GM18502 (cell line): ENCODE measurements at regions not wholly inside any gene's neighbourhood (a gene's known extent, or its start where the extent isn't known, plus 50 kb on each side); places are given as distances from the start of the nearest gene placed in this dataset.

Source experiments
- ATAC-seq: cut with Tn5 transposase; IDR thresholded peaks from one replicate; pipeline ENCODE4 v1.9.1; 2021; ENCODE audit warnings: mild to moderate bottlenecking; ENCODE audit not compliant: unreplicated experiment, poor library complexity

DNA sequence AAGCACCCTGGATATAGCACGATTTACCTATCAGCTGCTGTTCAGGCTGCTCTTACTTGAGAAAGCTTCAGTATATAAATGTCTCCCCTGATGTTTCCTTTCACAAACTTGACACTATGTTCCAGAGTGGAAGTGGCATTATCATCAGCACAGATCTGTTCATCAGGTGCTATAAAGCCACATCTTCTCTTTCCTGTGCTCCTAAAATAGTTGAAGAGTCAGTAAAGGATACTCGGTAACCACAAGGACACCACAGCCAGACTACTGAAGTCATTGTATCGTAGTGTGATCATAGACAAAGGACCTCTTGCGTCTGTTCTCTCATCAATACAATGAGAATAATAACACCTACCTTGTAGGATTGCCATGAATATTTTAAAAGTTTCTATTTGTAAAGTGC, 841.0 kb upstream of the CELF4 start:
- no peak for ATAC-seq

- ATAC-seq, result no peak
These were observed 836.9 kb upstream of the CELF4 start for GRCh38 chr18:38402509-38402908.

- ATAC-seq, result no peak
These were observed 831.5 kb upstream of the CELF4 start for GRCh38 chr18:38397094-38397493.

DNA sequence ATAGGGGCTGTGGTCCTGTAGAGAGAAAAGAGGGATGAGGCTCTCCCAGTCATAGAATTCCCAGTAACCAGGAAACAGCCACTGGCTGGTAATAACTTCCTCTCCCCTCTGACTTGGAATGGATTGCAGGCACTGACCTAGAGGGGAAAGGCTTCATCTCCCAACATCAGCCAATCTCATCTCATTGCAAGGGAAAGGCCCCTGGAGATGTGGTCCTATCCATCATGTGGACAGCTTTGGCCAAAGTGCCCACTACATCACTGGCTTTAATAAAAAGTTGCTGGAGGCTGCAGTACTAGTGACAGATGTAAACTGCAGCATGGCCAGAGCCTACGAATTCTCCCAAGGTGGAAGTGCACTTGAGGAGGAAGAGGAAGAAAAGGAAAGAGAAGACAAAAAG, 820.5 kb upstream of the CELF4 start:
- no peak for ATAC-seq

GRCh38 chr18:38369772-38370690, 804.4 kb upstream of the CELF4 start:
- no peak for ATAC-seq

DNA sequence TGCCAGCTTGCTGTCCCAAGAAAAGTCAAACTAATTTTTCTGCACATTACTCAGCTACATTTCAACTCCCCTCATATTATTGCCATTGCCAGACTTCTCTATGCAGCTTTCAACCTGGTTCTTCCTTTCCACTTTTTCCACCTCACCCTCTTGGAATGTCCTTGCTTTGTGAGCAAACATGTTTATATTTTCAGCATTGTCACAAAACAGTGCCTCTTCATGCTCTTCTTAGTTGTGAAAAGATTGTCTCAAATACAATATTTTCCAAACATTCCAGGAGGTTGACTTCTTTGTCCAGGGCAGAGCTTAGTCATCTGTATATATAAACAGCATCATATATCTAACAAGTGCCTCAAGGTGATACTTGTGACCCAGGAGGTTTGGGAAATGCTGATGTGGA, 803.3 kb upstream of the CELF4 start:
- no peak for ATAC-seq

GRCh38 chr18:38368246-38368645, 802.6 kb upstream of the CELF4 start:
- no peak for ATAC-seq

- no peak for ATAC-seq
These were observed 801.9 kb upstream of the CELF4 start for GRCh38 chr18:38367473-38367872.

DNA sequence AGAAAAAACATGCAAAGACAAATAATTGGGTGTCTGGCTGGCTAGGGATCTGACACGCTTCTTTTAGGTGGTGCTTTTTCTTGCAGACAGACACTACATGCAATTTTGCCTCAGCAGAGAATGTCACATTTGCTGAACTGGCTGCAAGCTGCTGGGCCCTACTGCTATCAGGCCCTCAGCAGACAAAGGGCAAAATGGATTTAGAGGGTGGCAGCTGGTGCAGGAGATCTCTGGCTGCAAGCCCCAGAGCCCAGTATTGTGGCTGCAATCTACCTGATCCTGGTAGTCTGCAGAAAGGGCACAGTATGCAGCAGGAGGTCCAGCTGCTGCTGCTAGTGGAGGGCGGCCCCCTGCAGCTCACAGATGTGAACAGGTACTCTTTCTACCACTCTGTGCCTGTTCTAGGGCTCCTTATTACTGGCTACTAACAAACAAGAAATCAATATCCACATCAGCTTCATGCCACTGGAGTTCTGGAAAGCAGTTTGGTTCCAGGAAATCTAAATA, 796.7 kb upstream of the CELF4 start:
- ATAC-seq, result no peak

DNA sequence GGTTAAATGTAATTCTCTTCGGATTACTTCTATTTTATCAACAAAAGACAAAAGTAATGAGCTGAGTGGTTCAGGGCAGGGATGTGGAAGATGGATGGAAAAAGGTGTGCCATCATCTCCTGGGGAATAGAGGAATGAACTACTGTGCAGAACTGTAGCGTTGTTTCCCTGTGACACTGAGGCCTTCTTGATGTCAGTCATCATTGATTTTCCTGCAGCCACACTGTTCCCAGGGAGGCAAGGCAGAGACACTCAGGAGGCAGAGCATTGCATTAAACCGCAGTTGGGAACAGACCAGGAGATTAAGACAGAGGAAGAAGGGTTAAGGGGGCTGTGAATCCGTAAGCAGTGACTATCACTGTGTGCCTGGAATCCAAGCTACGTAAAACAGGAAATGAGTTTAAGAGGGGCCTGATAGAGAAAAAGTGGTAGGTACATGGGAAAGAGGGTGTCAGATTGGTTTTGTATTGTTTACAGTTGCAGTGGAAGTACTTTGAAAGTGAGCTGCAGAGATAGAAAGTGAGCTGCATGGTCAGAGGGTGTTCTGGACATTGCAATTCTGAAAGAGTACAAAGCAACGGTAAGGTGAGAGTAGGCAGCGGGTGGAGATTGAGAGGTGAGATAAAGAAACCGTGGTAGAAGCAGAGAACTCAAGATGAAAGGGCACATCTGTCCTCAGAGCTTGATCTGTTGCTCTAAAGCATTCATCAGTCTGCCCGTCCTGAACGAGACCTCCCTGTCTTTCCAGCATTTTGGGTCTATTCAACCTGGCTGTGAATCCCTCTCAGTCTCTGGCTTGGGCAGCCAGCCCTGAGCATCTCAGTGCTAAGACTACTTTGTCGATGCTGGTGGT, 793.4 kb upstream of the CELF4 start:
- no peak for ATAC-seq

DNA sequence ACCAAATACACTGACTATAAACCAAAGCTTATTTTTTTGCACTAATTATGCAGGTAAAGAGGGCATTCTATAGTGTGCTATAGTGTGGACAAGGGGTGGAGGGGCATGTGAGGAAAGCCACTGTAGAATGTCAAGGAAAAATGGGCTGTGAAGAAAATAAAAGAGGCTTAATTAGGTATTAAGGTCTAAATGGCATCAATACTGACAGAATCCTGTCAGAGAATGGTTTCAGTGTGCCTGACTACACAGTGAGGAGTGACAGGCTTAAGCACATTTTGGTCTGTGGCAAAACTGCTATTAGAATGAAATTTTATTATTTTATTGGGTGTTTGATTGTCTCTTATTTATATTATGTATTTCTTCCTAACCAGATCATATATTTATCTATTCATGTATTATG, 787.6 kb upstream of the CELF4 start:
- ATAC-seq, result no peak

DNA sequence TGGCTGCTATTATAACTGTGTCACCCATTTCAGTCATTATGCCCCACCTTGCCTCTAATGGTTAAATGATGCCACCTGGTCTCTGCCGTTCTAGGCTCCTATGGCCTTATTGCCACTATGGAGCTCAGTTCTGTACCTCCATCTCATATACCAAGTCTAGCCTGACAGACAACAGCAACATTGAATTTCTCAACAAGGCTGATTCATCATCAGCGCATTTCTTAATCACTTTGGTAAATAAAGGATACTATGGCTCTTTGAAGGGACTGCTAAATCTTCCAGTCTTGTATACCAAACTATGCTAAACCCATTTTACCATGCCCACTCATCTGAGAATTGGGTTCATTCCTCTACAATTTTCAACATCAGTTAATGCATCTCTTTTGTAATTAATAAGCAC, 784.5 kb upstream of the CELF4 start:
- ATAC-seq, result no peak

DNA sequence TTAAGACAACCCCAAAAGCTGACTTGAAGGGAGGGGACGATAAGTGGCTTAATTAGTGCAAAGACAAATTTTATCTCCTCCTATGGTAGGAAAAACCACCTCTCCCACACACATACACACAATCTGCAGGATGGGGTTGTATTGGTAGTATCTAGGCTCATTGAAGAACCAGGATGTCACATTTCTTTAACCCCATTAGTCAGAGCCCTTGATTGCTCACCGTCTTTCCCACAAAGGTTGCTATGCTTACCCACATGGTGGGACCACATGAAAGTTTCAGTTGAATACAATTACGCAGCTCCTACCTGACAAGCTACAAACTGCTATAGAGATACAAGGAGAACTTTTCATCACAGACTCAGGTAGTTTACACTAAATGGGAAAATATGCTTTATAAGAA, 765.0 kb upstream of the CELF4 start:
- ATAC-seq, result no peak

DNA sequence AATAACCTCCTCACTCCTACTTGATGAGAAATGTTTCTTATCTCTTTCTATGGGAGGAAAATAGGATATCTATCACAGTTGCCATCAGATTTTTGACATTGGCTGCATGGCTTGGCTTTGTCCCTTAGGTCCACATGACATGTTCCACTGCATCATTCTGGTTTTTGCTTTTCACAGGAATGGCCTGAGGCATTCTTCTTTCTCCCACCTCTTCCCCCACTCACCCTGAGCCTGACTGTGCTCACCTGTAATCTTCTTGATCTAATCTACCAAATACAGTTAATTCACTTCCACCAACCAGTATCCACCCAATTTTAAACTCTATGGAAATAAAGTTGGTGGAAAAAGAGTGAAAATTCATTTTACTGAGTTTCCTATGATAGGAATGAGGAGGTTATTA, 763.5 kb upstream of the CELF4 start:
- no peak for ATAC-seq

- ATAC-seq, result no peak
These were observed 756.6 kb upstream of the CELF4 start for GRCh38 chr18:38322206-38322605.

- ATAC-seq, result no peak
These were observed 755.7 kb upstream of the CELF4 start for GRCh38 chr18:38321262-38321661.

- ATAC-seq, result no peak
These were observed 752.8 kb upstream of the CELF4 start for GRCh38 chr18:38318416-38318815.

DNA sequence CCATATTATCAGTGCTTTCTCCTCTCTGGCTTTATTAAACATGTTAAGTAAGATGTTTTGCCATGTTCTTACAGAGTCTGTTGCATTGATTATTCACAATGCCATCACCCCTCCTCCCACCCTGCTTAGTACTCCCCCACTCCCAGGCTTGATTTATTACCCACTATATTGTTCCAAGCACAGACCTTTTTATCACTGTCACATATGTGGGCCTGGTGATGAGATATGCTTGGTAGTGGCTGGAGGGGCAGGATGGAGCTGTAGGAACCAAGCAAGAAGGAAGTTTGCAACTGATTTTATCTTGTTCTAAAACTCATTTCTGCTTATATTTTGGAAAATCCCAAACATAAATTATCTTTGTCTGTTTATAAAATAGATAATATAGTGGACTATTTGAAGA, 748.2 kb upstream of the CELF4 start:
- no peak for ATAC-seq

- ATAC-seq, result no peak
These were observed 746.9 kb upstream of the CELF4 start for GRCh38 chr18:38312532-38312931.

DNA sequence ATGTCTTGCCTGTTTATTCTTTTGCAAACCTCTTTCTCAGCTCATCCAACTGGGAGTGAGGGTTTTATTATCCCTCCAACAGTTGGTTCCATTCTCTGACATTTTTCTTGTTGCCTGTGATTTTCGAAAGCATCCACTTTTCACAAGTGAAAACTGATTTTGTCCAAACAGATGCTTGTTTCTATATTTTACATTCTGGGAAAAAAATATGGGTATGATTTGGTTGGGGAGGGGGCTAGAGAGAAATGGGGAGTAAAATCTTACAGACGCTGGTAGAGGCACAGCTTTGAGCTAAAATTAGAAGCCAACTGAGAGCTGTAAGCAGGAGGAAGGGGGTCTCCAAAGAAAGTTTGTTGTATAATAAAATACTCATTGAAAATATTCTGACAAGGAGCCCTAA, 745.3 kb upstream of the CELF4 start:
- no peak for ATAC-seq

DNA sequence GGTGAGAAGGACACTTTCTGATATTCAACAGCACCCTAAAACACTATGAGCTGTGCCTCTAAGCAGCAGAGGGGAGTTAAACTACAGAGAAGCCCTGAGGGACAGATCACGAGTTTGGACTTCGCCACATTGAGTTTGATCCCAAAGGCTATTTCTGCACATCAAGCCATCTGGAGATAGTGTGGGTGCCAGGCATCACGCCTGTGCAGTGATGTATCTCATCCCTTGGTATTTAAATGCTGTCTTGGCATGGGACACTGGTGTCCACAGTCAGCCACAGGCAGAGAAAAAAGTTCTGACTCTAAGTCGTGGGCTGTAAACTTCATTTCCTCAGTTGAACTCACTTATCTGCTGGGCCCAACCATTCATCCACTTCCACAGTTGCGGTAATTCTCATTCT, 742.3 kb upstream of the CELF4 start:
- no peak for ATAC-seq
